SK-N-SH (cell line): ENCODE measurements at regions not wholly inside any gene's neighbourhood (a gene's known extent, or its start where the extent isn't known, plus 50 kb on each side); places are given as distances from the start of the nearest gene placed in this dataset.

ENCODE experiments used
- CTCF ChIA-PET: fragments of 300-600, 350-600 bp; formaldehyde crosslinking; extraction: SDS; loops from one replicate; lab custom pipeline; 2021; lab: Yijun Ruan, JAX
- POLR2A ChIA-PET: fragments of 350-600 bp; sonication (Branson Sonifier 250); formaldehyde crosslinking; extraction: SDS; loops from one replicate; lab custom pipeline; 2020; ENCODE audit warnings: antibody characterized with exemption, inconsistent platforms; lab: Yijun Ruan, JAX
- DNase-seq: peaks from one replicate; pipeline ENCODE4 v3.0.0; 2012
- H2AFZ ChIP-seq: fragments of 200-600 bp; sonication (generic); 2 replicates; pipeline ENCODE4 v1.8.1; 2016; ENCODE audit warnings: antibody characterized with exemption, mild to moderate bottlenecking, low read depth
- H3F3A ChIP-seq: fragments of 200-600 bp; sonication (generic); replicated peaks from 2 replicates; pipeline ENCODE3; 2016; ENCODE audit warnings: antibody characterized with exemption, mild to moderate bottlenecking; ENCODE audit not compliant: insufficient read depth
- H3K27ac ChIP-seq, 2 experiments: fragments of 200-500 bp in 1 of 2; fragments of 200-600 bp in 1 of 2; sonication (Bioruptor generic) in 1 of 2; sonication (generic), shearing (Covaris generic) in 1 of 2; 2 replicates each; pipeline versions ENCODE4 v1.5.1 to v1.6.1; 2014 to 2016; ENCODE audit warnings: low read depth in 2 of 2, inconsistent platforms in 1 of 2, low read length in 1 of 2, mild to moderate bottlenecking in 1 of 2, mixed read lengths in 1 of 2
- H3K27me3 ChIP-seq: fragments of 200-600 bp; sonication (generic), shearing (Covaris generic); 2 replicates; pipeline ENCODE4 v1.6.1; 2016; ENCODE audit warnings: mixed run types; ENCODE audit not compliant: insufficient read depth
- H3K36me3 ChIP-seq, 2 experiments: fragments of 200-500 bp in 1 of 2; fragments of 200-600 bp in 1 of 2; sonication (Bioruptor generic) in 1 of 2; sonication (generic) in 1 of 2; replicated peaks in 1 of 2; 2 replicates each; pipeline versions ENCODE3 to v1.5.1; 2014 to 2016; ENCODE audit warnings: low read length in 1 of 2, mild to moderate bottlenecking in 1 of 2; ENCODE audit not compliant: insufficient read depth in 2 of 2, control insufficient read depth in 1 of 2
- H3K4me1 ChIP-seq, 2 experiments: fragments of 200-500 bp in 1 of 2; fragments of 200-600 bp in 1 of 2; sonication (Bioruptor generic) in 1 of 2; sonication (generic), shearing (Covaris generic) in 1 of 2; 2 replicates each; pipeline versions ENCODE4 v1.5.1 to v1.6.1; 2014 to 2016; ENCODE audit warnings: low read depth in 1 of 2, low read length in 1 of 2, mixed run types in 1 of 2; ENCODE audit not compliant: insufficient read depth in 2 of 2, control insufficient read depth in 1 of 2
- H3K4me2 ChIP-seq: fragments of 200-600 bp; sonication (generic), shearing (Covaris generic); 2 replicates; pipeline ENCODE4 v1.6.1; 2017; ENCODE audit warnings: mixed run types
- H3K4me3 ChIP-seq, 2 experiments: fragments of 200-500 bp in 1 of 2; fragments of 200-600 bp in 1 of 2; sonication (Bioruptor generic) in 1 of 2; sonication (generic), shearing (Covaris generic) in 1 of 2; 2 replicates each; pipeline versions ENCODE4 v1.5.1 to v1.8.1; 2014 to 2016; ENCODE audit warnings: low read depth in 2 of 2, inconsistent platforms in 1 of 2, low read length in 1 of 2, mild to moderate bottlenecking in 1 of 2, mixed read lengths in 1 of 2, moderate library complexity in 1 of 2
- H3K79me2 ChIP-seq: fragments of 200-600 bp; sonication (generic); 2 replicates; pipeline ENCODE4 v1.8.1; 2017; ENCODE audit warnings: mild to moderate bottlenecking; ENCODE audit not compliant: insufficient read depth
- H3K9ac ChIP-seq: fragments of 200-600 bp; sonication (generic); 2 replicates; pipeline ENCODE4 v1.6.1; 2017; ENCODE audit warnings: mixed run types
- H3K9me2 ChIP-seq: fragments of 200-600 bp; sonication (generic); 2 replicates; pipeline ENCODE4 v1.6.1; 2017; ENCODE audit warnings: mixed run types
- H3K9me3 ChIP-seq: fragments of 200-600 bp; sonication (generic); 2 replicates; pipeline ENCODE4 v1.6.1; 2017; ENCODE audit warnings: mixed run types, mild to moderate bottlenecking, moderate library complexity
- H4K20me1 ChIP-seq: fragments of 200-600 bp; sonication (generic); 2 replicates; pipeline ENCODE4 v1.6.1; 2017; ENCODE audit warnings: mild to moderate bottlenecking, mixed run types; ENCODE audit not compliant: insufficient read depth
- ELF1 ChIP-seq: IDR thresholded peaks from 2 replicates; pipeline ENCODE4 v1.4.0; 2012
- EP300 ChIP-seq, 2 experiments: IDR thresholded peaks; 2 replicates each; pipeline versions ENCODE4 v1.4.0 to v1.6.1; 2012; ENCODE audit warnings: borderline replicate concordance in 1 of 2, low read depth in 1 of 2, low read length in 1 of 2
- EZH2phosphoT487 ChIP-seq: fragments of 200-600 bp; sonication (generic); IDR thresholded peaks from 2 replicates; pipeline ENCODE4 v1.6.1; 2017; ENCODE audit warnings: low read depth, mixed run types, mild to moderate bottlenecking, antibody characterized with exemption, moderate library complexity, borderline replicate concordance
- FOSL2 ChIP-seq: IDR thresholded peaks from 2 replicates; pipeline ENCODE4 v1.4.0; 2012; ENCODE audit warnings: low read depth, mild to moderate bottlenecking, moderate library complexity, borderline replicate concordance
- FOXJ3 ChIP-seq: sonication (generic); formaldehyde crosslinking; IDR thresholded peaks from 2 replicates; pipeline ENCODE4 v1.5.1; 2020; ENCODE audit warnings: mild to moderate bottlenecking, missing genetic modification reagents
- GABPA ChIP-seq: IDR thresholded peaks from 2 replicates; pipeline ENCODE4 v1.4.0; 2012; ENCODE audit warnings: low read depth, mild to moderate bottlenecking
- IRF3 ChIP-seq: fragments of 150-350 bp; IDR thresholded peaks from 2 replicates; pipeline ENCODE4 v1.6.1; 2016; ENCODE audit warnings: mild to moderate bottlenecking, low read depth, low read length
- JUND ChIP-seq: IDR thresholded peaks from 2 replicates; pipeline ENCODE4 v1.4.0; 2012
- MAX ChIP-seq: IDR thresholded peaks from 2 replicates; pipeline ENCODE4 v1.4.0; 2012; ENCODE audit warnings: low read depth
- MXI1 ChIP-seq: IDR thresholded peaks from 2 replicates; pipeline ENCODE4 v1.6.1; 2012; ENCODE audit warnings: mild to moderate bottlenecking, low read depth, low read length, improper control_type of control experiment
- NRF1 ChIP-seq: IDR thresholded peaks from 2 replicates; pipeline ENCODE4 v1.6.1; 2012; ENCODE audit warnings: low read depth, mild to moderate bottlenecking, low read length
- POLR2AphosphoS5 ChIP-seq: IDR thresholded peaks from 2 replicates; pipeline ENCODE4 v1.6.1; 2012; ENCODE audit warnings: low read depth, low read length
- REST ChIP-seq: IDR thresholded peaks from 2 replicates; pipeline ENCODE4 v1.6.1; 2012; ENCODE audit warnings: mild to moderate bottlenecking, low read depth, low read length, moderate library complexity
- SIN3A ChIP-seq: IDR thresholded peaks from 2 replicates; pipeline ENCODE4 v1.6.1; 2012; ENCODE audit warnings: low read depth, mild to moderate bottlenecking, low read length, moderate library complexity, borderline replicate concordance
- SMC3 ChIP-seq: IDR thresholded peaks from 2 replicates; pipeline ENCODE4 v1.6.1; 2012; ENCODE audit warnings: low read depth, low read length, improper control_type of control experiment
- TAF1 ChIP-seq: IDR thresholded peaks from 2 replicates; pipeline ENCODE4 v1.6.1; 2012; ENCODE audit warnings: low read depth, mild to moderate bottlenecking, low read length, moderate library complexity, borderline replicate concordance
- TCF12 ChIP-seq: IDR thresholded peaks from 2 replicates; pipeline ENCODE4 v1.4.0; 2012
- USF1 ChIP-seq: IDR thresholded peaks from 2 replicates; pipeline ENCODE4 v1.4.0; 2012; ENCODE audit warnings: low read depth, borderline replicate concordance
- YY1 ChIP-seq: IDR thresholded peaks from 2 replicates; pipeline ENCODE4 v1.4.0; 2012; ENCODE audit warnings: low read depth, mild to moderate bottlenecking
- ZBTB33 ChIP-seq: IDR thresholded peaks from 2 replicates; pipeline ENCODE4 v1.4.0; 2012; ENCODE audit warnings: low read depth, borderline replicate concordance
- WGBS: methylation state at CpG from one replicate; pipeline ENCODE4 v1.1.6; 2017; ENCODE audit warnings: low lambda C conversion rate; 5-methylcytosine and 5-hydroxymethylcytosine counted together

GRCh38 chr10:16009785-16010184 is 149.5 kb upstream of the MINDY3 start:
- H3K9me2 ChIP-seq: no peaks in the 10 kb centered on the region
- no peaks in the 10 kb centered on the region for H4K20me1 ChIP-seq
- H3K9ac ChIP-seq: no peak overlapping the region
- H3K4me1 ChIP-seq: no peaks in the 10 kb centered on the region
- ChIA-PET POLR2A (no interaction called here), CTCF (interaction anchor here (0.6 kb wide), 1 partner anchor 753 kb away, joined by 3 read pairs; no protein-coding TSS in a partner anchor)
- H3K9me3 ChIP-seq: no peaks in the 10 kb centered on the region
- no peak overlapping the region for H2AFZ ChIP-seq
- 34% methylated on average over 6 of the region's 6 CpGs for WGBS
- H3K36me3 ChIP-seq: no peaks in the 10 kb centered on the region
- no peaks in the 10 kb centered on the region for H3F3A ChIP-seq
- no peak for DNase-seq
- H3K79me2 ChIP-seq: no peaks in the 10 kb centered on the region
- H3K4me2 ChIP-seq: no peak overlapping the region
- H3K27me3 ChIP-seq: no peaks in the 10 kb centered on the region
- TF ChIP-seq POLR2AphosphoS5: no peak
- TF ChIP-seq ELF1: no peak
- no peak for TF ChIP-seq FOSL2
- no peak for TF ChIP-seq ZBTB33
- no peak for TF ChIP-seq NRF1
- TF ChIP-seq MAX: no peak
- no peak for TF ChIP-seq EZH2phosphoT487
- no peak for TF ChIP-seq TAF1
- no peak for TF ChIP-seq IRF3
- TF ChIP-seq REST: no peak
- no peak for TF ChIP-seq EP300 (IDR thresholded peaks at IDR 0.05; ENCODE audit: borderline replicate concordance in 1 of 2, low read depth in 1 of 2, low read length in 1 of 2)
- no peak for TF ChIP-seq YY1
- TF ChIP-seq GABPA: no peak
- TF ChIP-seq SIN3A: no peak
- TF ChIP-seq SMC3: no peak
- no peak for TF ChIP-seq USF1
- no peak for TF ChIP-seq MXI1
- no peak for TF ChIP-seq JUND
- no peak for TF ChIP-seq TCF12
- no peak for TF ChIP-seq FOXJ3 (CRISPR knock-in tag)
- H3K27ac ChIP-seq: no peak overlapping the region
- H3K4me3 ChIP-seq: no peak overlapping the region
